PC-3 (cell line): ENCODE measurements at regions not wholly inside any gene's neighbourhood (a gene's known extent, or its start where the extent isn't known, plus 50 kb on each side); places are given as distances from the start of the nearest gene placed in this dataset.

Source experiments
- ATAC-seq: fragments of 200-7000 bp; cut with Tn5 transposase; 2 replicates; pipeline ENCODE4 v1.9.1; 2020; ENCODE audit warnings: mild to moderate bottlenecking, moderate library complexity
- BruUV-seq: library from RNA; stranded (reverse); fragments of 400-500 nt; replicated peaks from 2 replicates; lab custom pipeline; 2021; lab: Mats Ljungman, UMichigan
- CTCF ChIA-PET: fragments of 300-600 bp; sonication (Branson Sonifier 250); formaldehyde crosslinking; loops from one replicate; lab custom pipeline; 2022; ENCODE audit warnings: antibody characterized with exemption; lab: Charles Lee
- POLR2A ChIA-PET: fragments of 300-600 bp; sonication (Branson Sonifier 250); formaldehyde crosslinking; loops from one replicate; lab custom pipeline; 2022; ENCODE audit warnings: antibody characterized with exemption; ENCODE audit not compliant: unreplicated experiment; lab: Charles Lee
- DNase-seq: peaks from one replicate; pipeline ENCODE4 v3.0.0-alpha.2; 2015
- H2AFZ ChIP-seq: fragments of 300-600 bp; sonication (generic); 2 replicates; pipeline ENCODE4 v1.6.0; 2016; ENCODE audit warnings: antibody characterized with exemption, low read length
- H3F3A ChIP-seq: fragments of 300-600 bp; sonication (generic); one replicate; pipeline ENCODE4 v1.6.0; 2017; ENCODE audit warnings: antibody characterized with exemption, low read length, control low read depth, mild to moderate bottlenecking; ENCODE audit not compliant: unreplicated experiment
- H3K27ac ChIP-seq: fragments of 300-600 bp; sonication (generic); 2 replicates; pipeline ENCODE4 v1.5.1; 2016; ENCODE audit warnings: mild to moderate bottlenecking, low read length
- H3K27me3 ChIP-seq: fragments of 300-600 bp; sonication (generic); 2 replicates; pipeline ENCODE4 v1.6.1; 2016; ENCODE audit warnings: low read length, mixed read lengths
- H3K36me3 ChIP-seq: fragments of 300-600 bp; sonication (generic); 2 replicates; pipeline ENCODE4 v1.6.1; 2016; ENCODE audit warnings: low read depth, mixed run types, low read length, mixed read lengths
- H3K4me1 ChIP-seq: fragments of 300-600 bp; sonication (generic); 2 replicates; pipeline ENCODE4 v1.5.1; 2016; ENCODE audit warnings: low read length; ENCODE audit not compliant: insufficient read depth
- H3K4me2 ChIP-seq: fragments of 300-600 bp; sonication (generic); 2 replicates; pipeline ENCODE4 v1.6.0; 2016; ENCODE audit warnings: low read length
- H3K4me3 ChIP-seq: fragments of 300-600 bp; sonication (generic); 2 replicates; pipeline ENCODE4 v1.5.1; 2016; ENCODE audit warnings: mild to moderate bottlenecking, low read length, mixed read lengths
- H3K79me2 ChIP-seq: fragments of 300-600 bp; sonication (generic); 2 replicates; pipeline ENCODE4 v1.6.1; 2017; ENCODE audit warnings: low read length, mixed read lengths
- H3K9ac ChIP-seq: fragments of 300-600 bp; sonication (generic); 2 replicates; pipeline ENCODE4 v1.6.0; 2016; ENCODE audit warnings: mild to moderate bottlenecking, low read length
- H3K9me2 ChIP-seq: fragments of 300-600 bp; sonication (generic); replicated peaks from 2 replicates; pipeline ENCODE4 v1.6.1; 2016; ENCODE audit warnings: mixed run types, low read length, mixed read lengths
- H3K9me3 ChIP-seq: fragments of 300-600 bp; sonication (generic); 2 replicates; pipeline ENCODE4 v1.6.1; 2016; ENCODE audit warnings: low read length, mixed read lengths
- H4K20me1 ChIP-seq: fragments of 300-600 bp; sonication (generic); 2 replicates; pipeline ENCODE4 v1.6.1; 2016; ENCODE audit warnings: low read length, mixed read lengths
- EZH2 ChIP-seq: fragments of 300-600 bp; sonication (generic); IDR thresholded peaks from one replicate; pipeline ENCODE4 v1.6.1; 2017; ENCODE audit warnings: antibody characterized with exemption, mild to moderate bottlenecking, low read length; ENCODE audit not compliant: unreplicated experiment
- EZH2phosphoT487 ChIP-seq: fragments of 300-600 bp; sonication (generic); IDR thresholded peaks from 2 replicates; pipeline ENCODE4 v1.6.1; 2018; ENCODE audit warnings: mild to moderate bottlenecking, antibody characterized with exemption, low read length, borderline replicate concordance
- intact Hi-C: fragments of 100-400 bp; cut with micrococcal nuclease; formaldehyde crosslinking; loops from 2 replicates; pipeline ENCODE4 v1.9.0; 2023
- TF ChIP-seq, protein P1 (sequence below): fragments of 300-600 bp; sonication (generic); conservative IDR thresholded peaks from 2 replicates; pipeline ENCODE4 v1.5.1; 2017; ENCODE audit warnings: antibody characterized with exemption, low read depth, mild to moderate bottlenecking, low read length

DNA sequence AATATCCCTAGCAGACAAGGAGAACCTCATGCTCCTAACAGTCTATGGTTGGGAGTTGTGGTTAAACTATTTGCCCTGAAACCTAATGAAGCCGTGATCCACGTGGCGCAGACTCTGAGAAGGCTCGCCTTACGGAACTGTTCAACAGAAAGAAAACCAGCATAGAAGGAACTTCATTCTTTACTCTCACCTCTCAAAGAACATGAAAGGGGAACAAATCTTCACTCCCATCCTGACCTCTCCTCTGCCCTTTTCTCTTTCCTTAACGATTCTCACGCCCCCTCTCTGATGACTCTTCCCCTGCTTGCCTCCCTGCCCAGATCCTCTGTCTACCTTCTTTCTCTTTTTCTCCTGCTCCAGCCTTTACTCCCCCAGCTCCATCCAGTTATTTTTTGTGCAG lies 54.2 kb downstream of the IRAG1 start:
- no peak overlapping the region for H2AFZ ChIP-seq
- H3K79me2 ChIP-seq: no peaks in the 10 kb centered on the region
- no peaks in the 10 kb centered on the region for H3K9me2 ChIP-seq
- no peak overlapping the region for H3K4me3 ChIP-seq
- no peak overlapping the region for H3K4me2 ChIP-seq
- H3K9me3 ChIP-seq: no peaks in the 10 kb centered on the region
- no peak overlapping the region for H3K27ac ChIP-seq
- BruUV-seq: no TSS peak
- ChIA-PET POLR2A (no interaction called here), CTCF (no interaction called here)
- no peaks in the 10 kb centered on the region for H3K27me3 ChIP-seq
- H3K9ac ChIP-seq: no peak overlapping the region
- no peaks in the 10 kb centered on the region for H3K36me3 ChIP-seq
- no peak for DNase-seq
- TF ChIP-seq EZH2 (no peak), EZH2phosphoT487 (no peak)
- TF ChIP-seq, protein P1, sequence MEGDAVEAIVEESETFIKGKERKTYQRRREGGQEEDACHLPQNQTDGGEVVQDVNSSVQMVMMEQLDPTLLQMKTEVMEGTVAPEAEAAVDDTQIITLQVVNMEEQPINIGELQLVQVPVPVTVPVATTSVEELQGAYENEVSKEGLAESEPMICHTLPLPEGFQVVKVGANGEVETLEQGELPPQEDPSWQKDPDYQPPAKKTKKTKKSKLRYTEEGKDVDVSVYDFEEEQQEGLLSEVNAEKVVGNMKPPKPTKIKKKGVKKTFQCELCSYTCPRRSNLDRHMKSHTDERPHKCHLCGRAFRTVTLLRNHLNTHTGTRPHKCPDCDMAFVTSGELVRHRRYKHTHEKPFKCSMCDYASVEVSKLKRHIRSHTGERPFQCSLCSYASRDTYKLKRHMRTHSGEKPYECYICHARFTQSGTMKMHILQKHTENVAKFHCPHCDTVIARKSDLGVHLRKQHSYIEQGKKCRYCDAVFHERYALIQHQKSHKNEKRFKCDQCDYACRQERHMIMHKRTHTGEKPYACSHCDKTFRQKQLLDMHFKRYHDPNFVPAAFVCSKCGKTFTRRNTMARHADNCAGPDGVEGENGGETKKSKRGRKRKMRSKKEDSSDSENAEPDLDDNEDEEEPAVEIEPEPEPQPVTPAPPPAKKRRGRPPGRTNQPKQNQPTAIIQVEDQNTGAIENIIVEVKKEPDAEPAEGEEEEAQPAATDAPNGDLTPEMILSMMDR: no peak
- intact Hi-C loops: no loop called here
- H3F3A ChIP-seq: no peaks in the 10 kb centered on the region
- no peaks in the 10 kb centered on the region for H3K4me1 ChIP-seq
- H4K20me1 ChIP-seq: no peaks in the 10 kb centered on the region
- ATAC-seq: no peak

DNA sequence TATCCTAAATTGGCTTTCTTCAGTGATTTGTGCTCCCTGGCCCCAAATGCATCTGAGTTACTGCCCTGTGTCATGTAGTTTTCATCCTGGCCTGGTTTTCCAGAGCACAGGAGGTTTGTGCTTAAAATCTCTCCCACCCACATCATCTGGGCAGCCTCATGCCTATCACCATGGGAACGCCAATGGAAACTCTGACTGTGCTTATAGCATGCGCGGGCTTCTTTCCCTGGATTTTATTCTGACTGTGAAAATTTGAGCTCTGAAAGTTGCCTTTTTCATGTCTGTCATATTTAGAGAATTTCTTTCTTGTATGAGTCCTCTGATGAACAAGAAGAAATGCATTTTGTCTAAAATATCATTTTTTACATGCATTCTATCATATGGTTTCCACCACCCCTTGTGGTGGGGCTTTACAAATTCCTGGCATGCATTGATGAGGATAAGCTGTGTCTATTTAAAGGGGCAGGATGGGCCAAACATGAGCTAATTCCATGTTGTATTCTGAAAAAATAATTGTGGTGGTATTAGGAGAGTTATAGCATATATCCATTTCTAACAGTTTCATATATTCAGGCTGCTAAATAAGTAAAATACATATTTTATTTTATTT lies 55.1 kb downstream of the IRAG1 start:
- ChIA-PET POLR2A (no interaction called here), CTCF (no interaction called here)
- Histone ChIP-seq H3K4me3 (no peak overlapping the region), H3K79me2 (no peaks in the 10 kb centered on the region), H3K27me3 (no peaks in the 10 kb centered on the region), H2AFZ (no peak overlapping the region), H3K36me3 (no peaks in the 10 kb centered on the region), H4K20me1 (no peaks in the 10 kb centered on the region), H3K9me2 (no peaks in the 10 kb centered on the region), H3K4me1 (0 out of 2 replicates have a peak, but pooled peaks cover 2% of the 10 kb centered on the region), H3K27ac (no peak overlapping the region), H3F3A (no peaks in the 10 kb centered on the region), H3K4me2 (no peak overlapping the region), H3K9me3 (no peaks in the 10 kb centered on the region), H3K9ac (no peak overlapping the region)
- ATAC-seq (no peak), DNase-seq (no peak)
- TF ChIP-seq EZH2phosphoT487: no peak
- TF ChIP-seq, protein P1: no peak
- no peak for TF ChIP-seq EZH2
- BruUV-seq: no TSS peak
- intact Hi-C loops: no loop called here

DNA sequence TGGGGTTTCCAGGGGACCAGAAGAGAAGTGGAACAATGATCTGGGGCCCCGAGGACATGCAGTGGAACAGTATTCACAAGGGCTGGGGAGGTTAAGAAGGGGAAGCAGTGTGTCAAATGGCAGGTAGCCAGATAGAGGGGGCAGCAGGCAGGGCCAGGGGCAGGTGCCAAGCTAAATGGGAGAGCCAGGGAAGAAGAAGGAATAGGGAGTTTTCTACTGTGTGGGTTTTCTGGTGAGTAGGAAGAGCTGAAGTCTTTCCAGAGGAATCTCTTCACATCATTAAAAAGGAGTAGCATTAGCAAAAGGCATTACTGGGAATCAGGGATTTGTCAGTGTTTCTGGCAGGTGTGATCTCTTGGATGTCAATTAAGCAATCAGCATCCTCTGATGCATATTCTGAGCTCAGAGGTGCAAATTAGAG lies 55.8 kb downstream of the IRAG1 start:
- Histone ChIP-seq H3K4me1 (0 out of 2 replicates have a peak, but pooled peaks cover 3% of the 10 kb centered on the region), H3K27me3 (no peaks in the 10 kb centered on the region), H3K4me2 (no peak overlapping the region), H3K79me2 (no peaks in the 10 kb centered on the region), H3K9me2 (no peaks in the 10 kb centered on the region), H3K9ac (no peak overlapping the region), H4K20me1 (no peaks in the 10 kb centered on the region), H3F3A (no peaks in the 10 kb centered on the region), H3K4me3 (no peak overlapping the region), H3K36me3 (no peaks in the 10 kb centered on the region), H2AFZ (no peak overlapping the region), H3K9me3 (no peaks in the 10 kb centered on the region), H3K27ac (no peak overlapping the region)
- DNase-seq: no peak
- TF ChIP-seq, protein P1: no peak
- TF ChIP-seq EZH2 (no peak), EZH2phosphoT487 (no peak)
- ChIA-PET POLR2A (no interaction called here), CTCF (no interaction called here)
- no peak for ATAC-seq
- intact Hi-C loops: no loop called here
- BruUV-seq: no TSS peak
